ENCODE measurements at regions not wholly inside any gene's neighbourhood (a gene's known extent, or its start where the extent isn't known, plus 50 kb on each side); places are given as distances from the start of the nearest gene placed in this dataset.

GRCh38 chr1:244236101-244236500, 185.0 kb downstream of the ZBTB18 start:
- TF ChIP-seq SP1 (IDR thresholded peaks at IDR 0.05): no peak
- TF ChIP-seq PKNOX1 (IDR thresholded peaks at IDR 0.05): no peak
- TF ChIP-seq FOXM1 (IDR thresholded peaks at IDR 0.05; ENCODE audit: borderline replicate concordance): no peak
- TF ChIP-seq SUZ12 (IDR thresholded peaks at IDR 0.05): no peak
- no peak for TF ChIP-seq BHLHE40 (IDR thresholded peaks at IDR 0.05; ENCODE audit: borderline replicate concordance)
- no peak for TF ChIP-seq ARNT (IDR thresholded peaks at IDR 0.05)
- no peak for TF ChIP-seq NFRKB (IDR thresholded peaks at IDR 0.05)
- no peak for TF ChIP-seq FOXA1 (IDR thresholded peaks at IDR 0.05)
- no peak for TF ChIP-seq L3MBTL2 (conservative IDR thresholded peaks at IDR 0.05)
- no peak for TF ChIP-seq CTBP1 (IDR thresholded peaks at IDR 0.05; ENCODE audit: borderline replicate concordance)
- TF ChIP-seq FOXK2 (IDR thresholded peaks at IDR 0.05): no peak
- no peak for TF ChIP-seq ELF4 (IDR thresholded peaks at IDR 0.05)
- TF ChIP-seq LEF1 (IDR thresholded peaks at IDR 0.05; ENCODE audit: borderline replicate concordance): no peak
- TF ChIP-seq HDGF (IDR thresholded peaks at IDR 0.05; ENCODE audit: borderline replicate concordance): no peak
